ENCODE measurements at regions not wholly inside any gene's neighbourhood (a gene's known extent, or its start where the extent isn't known, plus 50 kb on each side); places are given as distances from the start of the nearest gene placed in this dataset.

DNA sequence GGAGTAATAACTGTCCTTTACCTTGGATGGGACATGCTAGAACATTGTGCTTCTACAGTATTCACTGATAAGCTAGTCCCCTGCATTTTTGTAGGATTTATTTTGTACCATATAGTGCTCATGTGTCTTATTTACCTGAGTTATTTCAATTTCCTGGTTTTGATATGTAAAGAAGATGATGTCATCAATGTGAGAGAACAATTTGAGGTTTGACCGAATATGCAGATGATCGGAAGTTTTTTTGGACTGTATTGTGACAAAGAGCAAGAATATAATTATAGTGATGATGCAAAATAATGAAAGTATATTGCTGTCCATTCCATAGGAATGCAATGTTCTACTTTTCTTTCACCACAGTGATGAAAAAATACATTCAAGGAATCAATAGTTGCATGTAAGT, 114.8 kb downstream of the RERGL start:
- Histone ChIP-seq H3K4me3 (ENCODE audit: low read depth, low read length) (no peak overlapping the region), H3K27me3 (ENCODE audit: control insufficient read depth, insufficient read depth, low read length) (no peaks in the 10 kb centered on the region), H3K36me3 (ENCODE audit: control insufficient read depth, insufficient read depth, low read length) (no peaks in the 10 kb centered on the region)
- no peak for TF ChIP-seq CTCF (IDR thresholded peaks at IDR 0.05; ENCODE audit: insufficient read depth, low read length, poor library complexity, severe bottlenecking)
- DNase-seq (ENCODE audit: low read depth), result no peak

DNA sequence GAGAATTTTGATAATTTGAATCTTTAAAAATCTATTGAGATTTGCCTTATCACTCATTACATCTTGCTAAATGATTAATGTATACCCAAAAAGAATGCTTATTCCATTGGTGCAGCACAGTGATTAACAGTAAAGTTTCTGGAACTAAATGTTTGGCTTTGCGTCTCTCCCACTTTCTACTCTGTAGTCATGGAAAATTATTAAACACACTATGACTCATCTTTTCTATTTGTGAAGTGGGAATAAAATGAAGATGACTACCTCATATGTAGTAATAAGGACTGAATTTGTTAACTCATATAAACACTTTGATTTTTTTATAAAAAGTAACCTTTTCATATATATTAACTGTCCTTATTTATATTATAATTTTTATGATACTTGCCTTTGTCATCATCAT, 118.1 kb downstream of the RERGL start:
- TF ChIP-seq CTCF (IDR thresholded peaks at IDR 0.05; ENCODE audit: insufficient read depth, low read length, poor library complexity, severe bottlenecking), result no peak
- Histone ChIP-seq H3K27me3 (ENCODE audit: control insufficient read depth, insufficient read depth, low read length) (no peaks in the 10 kb centered on the region), H3K36me3 (ENCODE audit: control insufficient read depth, insufficient read depth, low read length) (no peaks in the 10 kb centered on the region), H3K4me3 (ENCODE audit: low read depth, low read length) (no peak overlapping the region)
- DNase-seq (ENCODE audit: low read depth), result no peak

DNA sequence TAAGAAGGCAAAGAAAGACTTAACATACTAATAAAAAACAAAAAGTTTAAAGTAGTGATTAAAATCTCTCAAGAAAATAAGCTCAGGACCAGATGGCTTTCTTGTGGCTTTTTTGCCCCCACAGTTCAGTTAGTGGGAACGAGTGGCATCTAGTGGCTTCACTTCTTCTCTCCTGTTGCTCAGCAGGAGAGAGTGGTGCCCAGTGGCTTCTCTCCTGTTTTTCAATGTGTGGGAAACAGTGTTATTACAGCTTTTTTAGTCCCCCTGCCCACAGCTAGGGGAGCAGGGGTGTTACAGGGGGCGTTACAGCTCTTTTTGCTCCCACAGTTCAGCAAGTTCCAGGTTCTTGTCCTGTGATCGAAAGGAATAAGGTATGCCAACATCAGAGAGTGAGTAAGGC, 135.2 kb downstream of the RERGL start:
- DNase-seq (ENCODE audit: low read depth), result no peak
- H3K36me3 ChIP-seq (ENCODE audit: control insufficient read depth, insufficient read depth, low read length), result no peaks in the 10 kb centered on the region
- TF ChIP-seq CTCF (IDR thresholded peaks at IDR 0.05; ENCODE audit: insufficient read depth, low read length, poor library complexity, severe bottlenecking), result no peak
- H3K27me3 ChIP-seq (ENCODE audit: control insufficient read depth, insufficient read depth, low read length), result no peaks in the 10 kb centered on the region
- no peak overlapping the region for H3K4me3 ChIP-seq (ENCODE audit: low read depth, low read length)

GRCh38 chr12:17950898-17951297, 139.1 kb downstream of the RERGL start:
- TF ChIP-seq CTCF (IDR thresholded peaks at IDR 0.05; ENCODE audit: insufficient read depth, low read length, poor library complexity, severe bottlenecking), result no peak
- no peak for DNase-seq (ENCODE audit: low read depth)
- Histone ChIP-seq H3K36me3 (ENCODE audit: control insufficient read depth, insufficient read depth, low read length) (no peaks in the 10 kb centered on the region), H3K27me3 (ENCODE audit: control insufficient read depth, insufficient read depth, low read length) (no peaks in the 10 kb centered on the region), H3K4me3 (ENCODE audit: low read depth, low read length) (no peak overlapping the region)

GRCh38 chr12:17949558-17950141, 140.3 kb downstream of the RERGL start:
- H3K4me3 ChIP-seq (ENCODE audit: low read depth, low read length), result no peak overlapping the region
- H3K27me3 ChIP-seq (ENCODE audit: control insufficient read depth, insufficient read depth, low read length), result no peaks in the 10 kb centered on the region
- no peak for DNase-seq (ENCODE audit: low read depth)
- TF ChIP-seq CTCF (IDR thresholded peaks at IDR 0.05; ENCODE audit: insufficient read depth, low read length, poor library complexity, severe bottlenecking), result no peak
- H3K36me3 ChIP-seq (ENCODE audit: control insufficient read depth, insufficient read depth, low read length), result no peaks in the 10 kb centered on the region

GRCh38 chr12:17928708-17929366, 161.2 kb downstream of the RERGL start:
- TF ChIP-seq CTCF (IDR thresholded peaks at IDR 0.05; ENCODE audit: insufficient read depth, low read length, poor library complexity, severe bottlenecking), result peak; percentile 35
- Histone ChIP-seq H3K27me3 (ENCODE audit: control insufficient read depth, insufficient read depth, low read length) (no peaks in the 10 kb centered on the region), H3K4me3 (ENCODE audit: low read depth, low read length) (no peak overlapping the region), H3K36me3 (ENCODE audit: control insufficient read depth, insufficient read depth, low read length) (no peaks in the 10 kb centered on the region)
- peak; percentile 72 for DNase-seq (ENCODE audit: low read depth)

Data from kidney epithelial cell (primary cell).